ENCODE measurements at regions not wholly inside any gene's neighbourhood (a gene's known extent, or its start where the extent isn't known, plus 50 kb on each side); places are given as distances from the start of the nearest gene placed in this dataset.
"Not testable (repeated sequence)": the region's sequence is repeated elsewhere in the genome, so short reads cannot be mapped to it uniquely, and the experiment has no call there.

DNA sequence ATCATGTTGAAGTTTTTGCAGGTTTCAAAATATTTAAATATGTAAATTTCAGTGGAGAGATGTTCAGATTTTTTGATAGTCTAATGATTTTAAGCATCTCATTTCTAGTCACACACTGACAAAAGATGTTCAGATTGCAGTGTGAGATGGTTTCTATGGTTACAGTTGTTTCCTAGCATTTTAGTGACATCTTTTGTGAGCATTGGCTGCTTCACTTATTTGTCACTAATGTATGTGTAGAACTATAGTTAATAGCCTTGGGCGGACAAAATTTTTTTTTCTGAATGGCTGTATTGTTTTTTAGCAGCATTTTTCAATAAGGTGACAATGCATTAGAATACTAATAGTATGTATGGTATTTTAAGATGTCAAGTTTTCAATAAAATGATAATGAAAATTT lies 315.6 kb upstream of the PRKD1 start:
- no peak overlapping the region for H3K27ac ChIP-seq (ENCODE audit: low read length)

GRCh38 chr14:30243805-30244204 lies 315.2 kb upstream of the G2E3 start:
- Histone ChIP-seq H3K27me3 (ENCODE audit: low read depth, low read length) (no peaks in the 10 kb centered on the region), H3K4me3 (ENCODE audit: low read depth in 1 of 2, low read length in 2 of 2) (no peak overlapping the region), H3K4me1 (ENCODE audit: control insufficient read depth in 1 of 2, insufficient read depth in 2 of 2, low read length in 2 of 2) (no peaks in the 10 kb centered on the region), H3K9me3 (ENCODE audit: control insufficient read depth in 1 of 2, low read length in 2 of 2) (no peaks in the 10 kb centered on the region), H3K27ac (ENCODE audit: low read length) (no peak overlapping the region), H3K36me3 (ENCODE audit: control insufficient read depth in 1 of 2, insufficient read depth in 2 of 2, low read length in 2 of 2) (no peaks in the 10 kb centered on the region)

More for the DNA sequence above, 315.6 kb upstream of the PRKD1 start:
- no peak overlapping the region for H3K4me3 ChIP-seq (ENCODE audit: low read depth in 1 of 2, low read length in 2 of 2)
- H3K27me3 ChIP-seq (ENCODE audit: low read depth, low read length), result no peaks in the 10 kb centered on the region
- no peaks in the 10 kb centered on the region for H3K36me3 ChIP-seq (ENCODE audit: control insufficient read depth in 1 of 2, insufficient read depth in 2 of 2, low read length in 2 of 2)
- no peaks in the 10 kb centered on the region for H3K9me3 ChIP-seq (ENCODE audit: control insufficient read depth in 1 of 2, low read length in 2 of 2)
- H3K4me1 ChIP-seq (ENCODE audit: control insufficient read depth in 1 of 2, insufficient read depth in 2 of 2, low read length in 2 of 2), result no peaks in the 10 kb centered on the region

DNA sequence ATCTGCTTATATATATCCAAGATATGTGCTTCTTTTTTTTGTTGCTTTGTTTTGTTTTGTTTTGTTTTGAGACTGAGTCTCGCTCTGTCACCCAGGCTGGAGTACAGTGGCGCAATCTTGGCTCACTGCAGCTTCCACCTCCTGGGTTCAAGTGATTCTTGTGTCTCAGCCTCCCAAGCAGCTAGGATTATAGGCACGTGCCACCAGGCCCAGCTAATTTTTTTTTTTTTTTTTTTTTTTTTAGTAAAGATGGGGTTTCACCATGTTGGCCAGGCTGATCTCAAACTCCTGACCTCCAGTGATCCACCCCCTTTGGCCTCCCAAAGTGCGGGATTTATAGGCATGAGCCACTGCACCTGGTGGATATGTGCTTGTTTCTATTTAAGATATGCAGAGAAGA lies 314.6 kb upstream of the G2E3 start:
- H3K27me3 ChIP-seq (ENCODE audit: low read depth, low read length); H3K36me3 ChIP-seq (ENCODE audit: control insufficient read depth in 1 of 2, insufficient read depth in 2 of 2, low read length in 2 of 2); H3K27ac ChIP-seq (ENCODE audit: low read length); H3K9me3 ChIP-seq (ENCODE audit: control insufficient read depth in 1 of 2, low read length in 2 of 2); H3K4me3 ChIP-seq (ENCODE audit: low read depth in 1 of 2, low read length in 2 of 2); H3K4me1 ChIP-seq (ENCODE audit: control insufficient read depth in 1 of 2, insufficient read depth in 2 of 2, low read length in 2 of 2): not testable (repeated sequence)

DNA sequence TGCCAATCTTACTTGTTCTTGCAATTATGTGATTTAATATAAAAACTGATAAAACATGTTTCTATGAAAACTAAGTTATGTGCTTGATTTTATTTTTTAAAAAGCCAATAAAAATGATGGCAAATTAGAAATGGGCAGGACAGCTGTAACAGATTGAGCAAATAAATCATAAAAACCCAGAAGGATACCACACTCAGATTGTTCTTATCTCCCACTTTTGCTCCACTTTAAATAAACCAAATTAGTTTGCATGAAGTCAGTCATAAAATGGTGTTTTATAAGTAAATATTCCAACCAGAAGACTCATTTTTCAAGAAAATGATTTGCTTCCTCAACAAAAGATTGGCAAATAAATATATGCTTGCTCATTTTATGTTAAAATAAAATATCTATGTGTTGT lies 307.9 kb upstream of the G2E3 start:
- Histone ChIP-seq H3K9me3 (ENCODE audit: control insufficient read depth in 1 of 2, low read length in 2 of 2) (peaks cover 0 to 3% of the 10 kb centered on the region in 2 donors), H3K4me1 (ENCODE audit: control insufficient read depth in 1 of 2, insufficient read depth in 2 of 2, low read length in 2 of 2) (no peaks in the 10 kb centered on the region), H3K4me3 (ENCODE audit: low read depth in 1 of 2, low read length in 2 of 2) (no peak overlapping the region), H3K27ac (ENCODE audit: low read length) (no peak overlapping the region), H3K27me3 (ENCODE audit: low read depth, low read length) (no peaks in the 10 kb centered on the region), H3K36me3 (ENCODE audit: control insufficient read depth in 1 of 2, insufficient read depth in 2 of 2, low read length in 2 of 2) (no peaks in the 10 kb centered on the region)

GRCh38 chr14:30251557-30252100 lies 307.3 kb upstream of the G2E3 start:
- Histone ChIP-seq H3K4me3 (ENCODE audit: low read depth in 1 of 2, low read length in 2 of 2) (no peak overlapping the region), H3K27ac (ENCODE audit: low read length) (no peak overlapping the region), H3K27me3 (ENCODE audit: low read depth, low read length) (no peaks in the 10 kb centered on the region), H3K36me3 (ENCODE audit: control insufficient read depth in 1 of 2, insufficient read depth in 2 of 2, low read length in 2 of 2) (no peaks in the 10 kb centered on the region), H3K9me3 (ENCODE audit: control insufficient read depth in 1 of 2, low read length in 2 of 2) (peaks cover 0 to 3% of the 10 kb centered on the region in 2 donors), H3K4me1 (ENCODE audit: control insufficient read depth in 1 of 2, insufficient read depth in 2 of 2, low read length in 2 of 2) (no peaks in the 10 kb centered on the region)

- no peaks in the 10 kb centered on the region for H3K36me3 ChIP-seq (ENCODE audit: control insufficient read depth in 1 of 2, insufficient read depth in 2 of 2, low read length in 2 of 2)
- no peak overlapping the region for H3K4me3 ChIP-seq (ENCODE audit: low read depth in 1 of 2, low read length in 2 of 2)
- peaks cover 0 to 3% of the 10 kb centered on the region in 2 donors for H3K9me3 ChIP-seq (ENCODE audit: control insufficient read depth in 1 of 2, low read length in 2 of 2)
- H3K4me1 ChIP-seq (ENCODE audit: control insufficient read depth in 1 of 2, insufficient read depth in 2 of 2, low read length in 2 of 2), result no peaks in the 10 kb centered on the region
- H3K27ac ChIP-seq (ENCODE audit: low read length), result no peak overlapping the region
- H3K27me3 ChIP-seq (ENCODE audit: low read depth, low read length), result no peaks in the 10 kb centered on the region
Observed at GRCh38 chr14:30252151-30252550, 306.8 kb upstream of the G2E3 start.

GRCh38 chr14:30252783-30253674 lies 305.9 kb upstream of the G2E3 start:
- peaks cover 0 to 3% of the 10 kb centered on the region in 2 donors for H3K9me3 ChIP-seq (ENCODE audit: control insufficient read depth in 1 of 2, low read length in 2 of 2)
- H3K27ac ChIP-seq (ENCODE audit: low read length), result no peak overlapping the region

GRCh38 chr14:30256627-30257026 lies 302.3 kb upstream of the G2E3 start:
- no peaks in the 10 kb centered on the region for H3K4me1 ChIP-seq (ENCODE audit: control insufficient read depth in 1 of 2, insufficient read depth in 2 of 2, low read length in 2 of 2)
- no peak overlapping the region for H3K4me3 ChIP-seq (ENCODE audit: low read depth in 1 of 2, low read length in 2 of 2)
- H3K27ac ChIP-seq (ENCODE audit: low read length), result no peak overlapping the region
- H3K36me3 ChIP-seq (ENCODE audit: control insufficient read depth in 1 of 2, insufficient read depth in 2 of 2, low read length in 2 of 2), result no peaks in the 10 kb centered on the region
- H3K27me3 ChIP-seq (ENCODE audit: low read depth, low read length), result no peaks in the 10 kb centered on the region
- H3K9me3 ChIP-seq (ENCODE audit: control insufficient read depth in 1 of 2, low read length in 2 of 2), result peaks cover 0 to 3% of the 10 kb centered on the region in 2 donors

More at GRCh38 chr14:30252783-30253674, 305.9 kb upstream of the G2E3 start:
- no peaks in the 10 kb centered on the region for H3K27me3 ChIP-seq (ENCODE audit: low read depth, low read length)
- no peaks in the 10 kb centered on the region for H3K4me1 ChIP-seq (ENCODE audit: control insufficient read depth in 1 of 2, insufficient read depth in 2 of 2, low read length in 2 of 2)
- H3K36me3 ChIP-seq (ENCODE audit: control insufficient read depth in 1 of 2, insufficient read depth in 2 of 2, low read length in 2 of 2), result no peaks in the 10 kb centered on the region
- no peak overlapping the region for H3K4me3 ChIP-seq (ENCODE audit: low read depth in 1 of 2, low read length in 2 of 2)

- H3K27me3 ChIP-seq (ENCODE audit: low read depth, low read length), result no peaks in the 10 kb centered on the region
- no peaks in the 10 kb centered on the region for H3K36me3 ChIP-seq (ENCODE audit: control insufficient read depth in 1 of 2, insufficient read depth in 2 of 2, low read length in 2 of 2)
- H3K9me3 ChIP-seq (ENCODE audit: control insufficient read depth in 1 of 2, low read length in 2 of 2), result peaks cover 0 to 3% of the 10 kb centered on the region in 2 donors
- H3K4me1 ChIP-seq (ENCODE audit: control insufficient read depth in 1 of 2, insufficient read depth in 2 of 2, low read length in 2 of 2), result no peaks in the 10 kb centered on the region
- H3K4me3 ChIP-seq (ENCODE audit: low read depth in 1 of 2, low read length in 2 of 2), result no peak overlapping the region
- H3K27ac ChIP-seq (ENCODE audit: low read length), result no peak overlapping the region
Observed at GRCh38 chr14:30257946-30258661, 300.9 kb upstream of the G2E3 start.

GRCh38 chr14:30260833-30261607 lies 297.9 kb upstream of the G2E3 start:
- Histone ChIP-seq H3K27me3 (ENCODE audit: low read depth, low read length) (no peaks in the 10 kb centered on the region), H3K9me3 (ENCODE audit: control insufficient read depth in 1 of 2, low read length in 2 of 2) (no peaks in the 10 kb centered on the region), H3K36me3 (ENCODE audit: control insufficient read depth in 1 of 2, insufficient read depth in 2 of 2, low read length in 2 of 2) (no peaks in the 10 kb centered on the region)

DNA sequence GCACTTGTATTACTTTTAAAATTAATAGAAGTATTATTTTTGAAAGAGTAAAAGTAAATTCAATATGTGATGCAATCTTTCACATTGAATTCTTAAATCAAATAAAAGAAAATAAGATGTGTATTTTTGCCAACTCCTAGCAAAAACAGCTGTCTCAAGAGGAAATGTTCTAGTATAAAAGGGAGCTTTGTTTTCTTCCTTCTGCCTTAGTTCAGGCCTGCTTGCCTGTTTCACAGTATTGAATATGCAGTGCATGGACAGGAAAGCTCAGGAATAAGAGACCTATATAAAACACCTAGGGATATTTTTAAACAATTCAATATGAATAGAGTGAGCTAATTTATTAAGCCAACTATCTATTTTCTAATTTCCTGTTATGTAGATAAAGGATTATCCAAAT lies 294.8 kb upstream of the G2E3 start:
- H3K4me3 ChIP-seq (ENCODE audit: low read depth in 1 of 2, low read length in 2 of 2), result no peak overlapping the region
- H3K36me3 ChIP-seq (ENCODE audit: control insufficient read depth in 1 of 2, insufficient read depth in 2 of 2, low read length in 2 of 2), result no peaks in the 10 kb centered on the region
- H3K4me1 ChIP-seq (ENCODE audit: control insufficient read depth in 1 of 2, insufficient read depth in 2 of 2, low read length in 2 of 2), result no peaks in the 10 kb centered on the region
- no peak overlapping the region for H3K27ac ChIP-seq (ENCODE audit: low read length)
- no peaks in the 10 kb centered on the region for H3K27me3 ChIP-seq (ENCODE audit: low read depth, low read length)
- H3K9me3 ChIP-seq (ENCODE audit: control insufficient read depth in 1 of 2, low read length in 2 of 2), result no peaks in the 10 kb centered on the region

More at GRCh38 chr14:30260833-30261607, 297.9 kb upstream of the G2E3 start:
- Histone ChIP-seq H3K4me1 (ENCODE audit: control insufficient read depth in 1 of 2, insufficient read depth in 2 of 2, low read length in 2 of 2) (no peaks in the 10 kb centered on the region), H3K4me3 (ENCODE audit: low read depth in 1 of 2, low read length in 2 of 2) (no peak overlapping the region), H3K27ac (ENCODE audit: low read length) (no peak overlapping the region)

Measured in muscle layer of duodenum (tissue), 2 donors.